ENCODE measurements at regions not wholly inside any gene's neighbourhood (a gene's known extent, or its start where the extent isn't known, plus 50 kb on each side); places are given as distances from the start of the nearest gene placed in this dataset.
"Not testable (repeated sequence)": the region's sequence is repeated elsewhere in the genome, so short reads cannot be mapped to it uniquely, and the experiment has no call there.

GRCh38 chr5:124831687-124832240 is 85.3 kb upstream of the ZNF608 start:
- in situ Hi-C loops (cut with HindIII; ENCODE audit: low pct_ligation_motif_present, low pct_unique_long_range_greater_than_20kb, low sequenced_read_pairs): no loop called here
- DNase-seq: no peak

DNA sequence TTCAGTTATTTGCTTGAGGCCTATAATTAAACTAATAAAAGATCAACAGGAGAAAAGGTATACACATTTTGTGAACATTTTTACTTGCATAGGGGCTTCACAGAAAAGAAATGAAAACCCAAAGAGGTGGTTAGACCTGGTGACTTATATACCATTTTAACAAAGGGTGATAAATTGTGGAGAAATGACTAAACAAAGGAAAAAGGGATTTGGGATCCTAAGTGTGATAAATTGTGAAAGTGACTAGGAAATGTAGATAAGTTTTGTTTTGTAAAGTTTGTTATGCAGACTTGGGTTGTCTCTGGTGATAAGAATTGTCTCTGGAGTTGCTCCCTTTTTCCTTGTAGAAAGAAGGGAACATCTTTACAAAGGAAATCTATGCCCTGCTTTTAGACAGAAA is 86.1 kb upstream of the ZNF608 start:
- in situ Hi-C loops (cut with HindIII; ENCODE audit: low pct_ligation_motif_present, low pct_unique_long_range_greater_than_20kb, low sequenced_read_pairs): no loop called here
- DNase-seq: no peak

GRCh38 chr5:124836314-124836713 is 89.9 kb upstream of the ZNF608 start:
- DNase-seq; in situ Hi-C loops (cut with HindIII; ENCODE audit: low pct_ligation_motif_present, low pct_unique_long_range_greater_than_20kb, low sequenced_read_pairs): not testable (repeated sequence)

- in situ Hi-C loops (cut with HindIII; ENCODE audit: low pct_ligation_motif_present, low pct_unique_long_range_greater_than_20kb, low sequenced_read_pairs): no loop called here
- no peak for DNase-seq
Measured at GRCh38 chr5:124839371-124839998, 93.0 kb upstream of the ZNF608 start.

DNA sequence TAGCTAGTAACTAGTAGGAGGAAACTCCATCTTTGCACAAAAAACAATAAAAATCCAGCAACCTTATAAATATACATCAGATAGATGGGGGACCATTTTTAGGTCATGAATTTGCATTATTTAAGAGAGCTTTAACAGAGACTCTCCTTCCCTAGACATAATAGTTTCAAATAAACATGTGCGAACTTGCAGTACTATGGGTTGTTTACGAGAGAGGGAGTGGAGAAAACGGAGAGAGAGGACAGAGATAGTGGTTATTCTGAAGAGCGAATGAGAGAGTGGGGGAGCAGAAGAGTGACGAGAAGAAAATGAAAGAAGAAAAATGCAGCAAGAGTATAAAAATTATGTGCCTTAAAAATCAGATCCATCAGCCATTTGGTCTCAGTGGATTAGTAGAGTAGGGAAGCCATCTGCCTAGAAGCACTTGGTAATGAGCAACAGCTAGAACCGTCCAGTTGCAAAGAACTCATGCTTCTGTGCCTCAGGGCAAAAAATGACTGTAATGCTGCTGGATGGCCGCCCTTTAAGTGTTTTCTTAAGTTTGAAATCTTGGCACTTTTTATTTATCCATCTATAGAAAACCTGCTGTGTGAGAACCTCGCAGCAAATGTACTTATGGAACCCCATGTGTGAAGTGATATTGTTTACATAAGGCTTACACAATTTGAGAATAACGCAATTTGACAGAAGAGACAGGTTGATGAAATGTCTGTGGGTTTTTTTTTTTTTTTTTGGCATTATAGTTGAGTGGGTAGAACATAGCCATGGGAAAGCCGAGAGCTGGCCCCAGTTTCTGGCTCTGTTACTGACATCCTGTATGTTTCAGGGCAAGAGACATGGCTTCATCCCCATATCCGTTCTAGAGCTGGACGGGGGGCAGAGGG is 95.6 kb upstream of the ZNF608 start:
- no peak for DNase-seq
- in situ Hi-C loops (cut with HindIII; ENCODE audit: low pct_ligation_motif_present, low pct_unique_long_range_greater_than_20kb, low sequenced_read_pairs): no loop called here

DNA sequence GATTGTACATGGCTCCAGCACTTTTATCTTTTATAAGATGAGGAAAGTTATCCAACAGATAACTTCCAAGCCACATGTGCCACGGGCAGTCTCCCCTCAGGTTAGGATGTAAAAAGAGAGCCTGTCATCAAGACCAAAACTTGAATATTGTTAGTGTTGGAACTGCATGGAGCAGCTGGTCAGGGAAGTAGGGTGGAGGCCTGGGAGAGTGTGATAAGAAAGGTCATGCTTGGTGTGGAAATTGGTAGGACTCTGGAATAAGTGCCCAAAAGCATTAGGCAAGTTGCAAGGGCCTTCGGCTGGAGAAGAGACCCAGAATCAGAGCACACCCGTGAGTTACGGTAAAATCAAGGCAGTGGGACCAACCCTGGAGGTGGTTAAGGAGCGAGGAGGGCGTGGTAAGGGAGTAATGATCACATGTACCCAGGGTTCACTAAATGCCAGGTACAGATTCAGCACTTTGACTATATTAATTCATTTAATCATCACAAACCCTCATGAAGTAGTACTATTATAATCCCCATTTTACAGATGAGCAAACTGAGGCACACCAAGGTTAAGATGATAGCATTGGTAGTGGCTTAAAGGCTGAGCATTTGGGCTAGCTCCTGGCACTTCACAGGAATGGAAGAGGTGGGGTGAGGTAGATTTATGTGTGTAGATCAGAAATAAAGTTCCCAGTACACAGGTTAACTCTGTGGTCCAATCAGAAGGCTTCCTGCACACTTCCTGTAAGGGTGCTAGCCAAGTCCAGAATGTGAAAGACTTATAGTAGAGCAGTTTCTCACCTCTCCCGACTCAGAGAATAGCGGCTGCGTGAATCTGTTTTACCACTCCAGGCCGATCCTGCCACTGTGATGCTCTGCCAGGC is 96.5 kb upstream of the ZNF608 start:
- DNase-seq: no peak
- in situ Hi-C loops (cut with HindIII; ENCODE audit: low pct_ligation_motif_present, low pct_unique_long_range_greater_than_20kb, low sequenced_read_pairs): no loop called here

DNA sequence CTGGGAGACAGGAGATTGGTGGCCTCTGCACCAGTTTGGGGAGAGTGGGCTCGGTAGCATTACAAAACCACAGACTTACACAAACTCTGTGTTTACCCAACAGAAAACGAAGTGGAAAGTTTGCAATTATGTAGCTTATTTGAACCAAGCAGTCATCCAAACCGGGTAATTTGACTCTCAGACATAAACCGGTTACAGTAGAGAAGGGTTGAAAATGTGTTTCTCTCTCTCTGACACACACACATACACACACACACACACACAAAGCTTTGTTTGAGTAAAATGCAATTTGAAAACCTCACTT is 97.1 kb upstream of the ZNF608 start:
- no peak for DNase-seq
- in situ Hi-C loops (cut with HindIII; ENCODE audit: low pct_ligation_motif_present, low pct_unique_long_range_greater_than_20kb, low sequenced_read_pairs): no loop called here

- no peak for DNase-seq
- in situ Hi-C loops (cut with HindIII; ENCODE audit: low pct_ligation_motif_present, low pct_unique_long_range_greater_than_20kb, low sequenced_read_pairs): no loop called here
Measured at GRCh38 chr5:124844371-124844920, 98.0 kb upstream of the ZNF608 start.

DNA sequence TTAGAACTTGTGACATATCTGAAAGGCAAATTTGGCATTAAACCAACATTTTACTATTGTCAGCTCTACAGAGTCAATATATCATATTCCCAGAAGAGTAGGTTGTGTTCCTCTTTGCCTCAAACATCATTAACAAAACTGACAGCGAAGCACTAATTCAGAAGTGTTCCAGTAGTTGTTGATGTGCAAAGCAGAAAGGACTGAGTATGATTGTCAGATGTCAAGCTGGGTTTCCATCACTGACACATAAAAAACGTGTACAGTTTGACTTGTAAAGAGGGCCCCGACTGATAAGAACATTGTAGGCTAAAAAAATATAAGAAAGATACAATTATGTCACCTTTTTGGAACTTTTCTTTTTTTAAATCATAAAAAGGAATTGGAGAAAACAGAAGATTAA is 101.5 kb upstream of the ZNF608 start:
- in situ Hi-C loops (cut with HindIII; ENCODE audit: low pct_ligation_motif_present, low pct_unique_long_range_greater_than_20kb, low sequenced_read_pairs): no loop called here
- no peak for DNase-seq

GRCh38 chr5:124849774-124850173 is 103.3 kb upstream of the ZNF608 start:
- in situ Hi-C loops (cut with HindIII; ENCODE audit: low pct_ligation_motif_present, low pct_unique_long_range_greater_than_20kb, low sequenced_read_pairs): no loop called here
- no peak for DNase-seq

- DNase-seq: no peak
- in situ Hi-C loops (cut with HindIII; ENCODE audit: low pct_ligation_motif_present, low pct_unique_long_range_greater_than_20kb, low sequenced_read_pairs): no loop called here
Measured at GRCh38 chr5:124856726-124857125, 110.3 kb upstream of the ZNF608 start.

GRCh38 chr5:124858612-124859011 is 112.2 kb upstream of the ZNF608 start:
- no peak for DNase-seq
- in situ Hi-C loops (cut with HindIII; ENCODE audit: low pct_ligation_motif_present, low pct_unique_long_range_greater_than_20kb, low sequenced_read_pairs): no loop called here

DNA sequence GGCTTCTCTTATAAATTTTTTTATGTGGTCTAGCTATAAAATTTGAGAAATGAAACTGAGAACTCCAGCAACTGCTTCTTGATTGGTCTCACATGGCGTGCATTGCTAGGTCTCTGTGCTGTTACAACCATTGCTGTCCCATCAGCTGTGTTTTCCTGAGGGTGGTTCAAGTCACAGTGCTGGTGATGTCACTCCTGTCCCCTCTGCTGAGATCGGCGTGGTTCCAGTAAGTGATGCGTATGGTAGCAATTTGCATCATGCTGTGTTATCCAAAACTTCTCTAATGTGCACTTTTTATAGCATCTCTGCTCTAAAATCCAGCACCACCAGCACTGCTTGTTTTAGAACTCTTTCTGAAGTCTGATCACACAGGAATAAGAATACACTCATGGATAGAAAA is 112.6 kb upstream of the ZNF608 start:
- in situ Hi-C loops (cut with HindIII; ENCODE audit: low pct_ligation_motif_present, low pct_unique_long_range_greater_than_20kb, low sequenced_read_pairs): no loop called here
- no peak for DNase-seq

DNA sequence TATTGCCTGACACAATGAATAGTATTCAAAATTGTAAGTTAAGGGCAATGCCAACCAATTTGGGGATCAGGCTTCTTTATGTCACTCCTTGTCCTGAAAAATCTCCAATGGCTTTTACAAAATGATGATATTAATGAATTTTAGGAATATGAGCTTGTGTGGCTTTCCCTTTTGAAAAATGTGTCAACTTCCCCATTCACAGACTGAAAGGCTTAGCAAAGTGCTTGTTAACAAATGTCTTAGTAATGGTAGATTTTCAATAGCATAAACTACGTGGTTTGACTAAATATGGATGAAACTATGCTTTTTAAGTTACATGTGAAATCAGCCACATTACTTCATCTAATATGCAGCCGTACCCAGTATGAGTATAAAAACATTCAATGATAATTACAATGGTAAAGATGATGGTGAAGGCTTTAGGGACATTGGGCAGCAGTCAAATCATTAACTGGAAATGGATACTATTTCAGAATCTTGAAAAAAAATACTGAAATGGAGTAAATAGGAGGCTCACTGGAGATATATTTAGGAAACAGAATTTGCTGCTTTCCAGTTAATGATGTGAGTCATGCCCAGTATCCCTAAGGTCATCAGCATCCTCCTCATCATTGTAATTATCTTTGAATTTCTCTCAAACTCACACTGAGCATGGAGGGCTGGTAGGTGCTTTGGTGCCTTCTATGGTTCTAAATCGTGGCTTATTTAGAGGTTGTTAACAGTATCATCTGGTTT is 113.3 kb upstream of the ZNF608 start:
- no peak for DNase-seq
- in situ Hi-C loops (cut with HindIII; ENCODE audit: low pct_ligation_motif_present, low pct_unique_long_range_greater_than_20kb, low sequenced_read_pairs): no loop called here

- no peak for DNase-seq
- in situ Hi-C loops (cut with HindIII; ENCODE audit: low pct_ligation_motif_present, low pct_unique_long_range_greater_than_20kb, low sequenced_read_pairs): no loop called here
Measured at GRCh38 chr5:124860291-124860655, 113.8 kb upstream of the ZNF608 start.

GRCh38 chr5:124865066-124865465 is 118.6 kb upstream of the ZNF608 start:
- no peak for DNase-seq
- in situ Hi-C loops (cut with HindIII; ENCODE audit: low pct_ligation_motif_present, low pct_unique_long_range_greater_than_20kb, low sequenced_read_pairs): no loop called here

- no peak for DNase-seq
- in situ Hi-C loops (cut with HindIII; ENCODE audit: low pct_ligation_motif_present, low pct_unique_long_range_greater_than_20kb, low sequenced_read_pairs): no loop called here
Measured at GRCh38 chr5:124865603-124866354, 119.3 kb upstream of the ZNF608 start.
